Left ventricle myocardium superior (tissue), 1 donor: ENCODE measurements at regions not wholly inside any gene's neighbourhood (a gene's known extent, or its start where the extent isn't known, plus 50 kb on each side); places are given as distances from the start of the nearest gene placed in this dataset.
"Not testable (repeated sequence)": the region's sequence is repeated elsewhere in the genome, so short reads cannot be mapped to it uniquely, and the experiment has no call there.

Experiments
- ATAC-seq: fragments of 200-7000 bp; cut with Tn5 transposase; one replicate; pipeline ENCODE4 v1.9.1; 2020; ENCODE audit warnings: mild to moderate bottlenecking, moderate library complexity
- DNase-seq: peaks from one replicate; pipeline ENCODE4 v3.0.0-alpha.2; 2020
- intact Hi-C: fragments of 100-400 bp; cut with micrococcal nuclease; formaldehyde crosslinking; loops from one replicate; pipeline ENCODE4 v1.11.0; 2022
- donor health status: DM: no; HTN: yes; CAD: no; lungs with severe emphysema.

GRCh38 chr3:30309961-30310954 lies 296.1 kb upstream of the TGFBR2 start:
- intact Hi-C loops = loop anchor here (10.0 kb wide), 1 partner anchor 385 kb away; no protein-coding TSS in a partner anchor
- DNase-seq (no peak), ATAC-seq (peak; percentile 28)

GRCh38 chr3:30311781-30312180 lies 294.6 kb upstream of the TGFBR2 start:
- ATAC-seq (peak; percentile 43), DNase-seq (peak; percentile 70)
- intact Hi-C loops = loop anchor here (10.0 kb wide), 1 partner anchor 383 kb away; no protein-coding TSS in a partner anchor

- DNase-seq = no peak
- ATAC-seq = no peak
- intact Hi-C loops = loop anchor here (10.0 kb wide), 1 partner anchor 381 kb away; no protein-coding TSS in a partner anchor
These were observed 292.6 kb upstream of the TGFBR2 start for GRCh38 chr3:30313840-30314239.

GRCh38 chr3:30314757-30315325 lies 291.6 kb upstream of the TGFBR2 start:
- DNase-seq = no peak
- intact Hi-C loops = loop anchor here (10.0 kb wide), 1 partner anchor 380 kb away; no protein-coding TSS in a partner anchor
- ATAC-seq = peak; percentile 60

- DNase-seq (no peak), ATAC-seq (no peak)
- intact Hi-C loops = loop anchor here (10.0 kb wide), 1 partner anchor 379 kb away; no protein-coding TSS in a partner anchor
These were observed 291.0 kb upstream of the TGFBR2 start for GRCh38 chr3:30315447-30315846.

- no peak for DNase-seq
- no peak for ATAC-seq
- intact Hi-C loops = loop anchor here (10.0 kb wide), 1 partner anchor 377 kb away; no protein-coding TSS in a partner anchor
These were observed 288.8 kb upstream of the TGFBR2 start for GRCh38 chr3:30317561-30317960.

- DNase-seq (no peak), ATAC-seq (no peak)
- intact Hi-C loops = loop anchor here (10.0 kb wide), 1 partner anchor 377 kb away; no protein-coding TSS in a partner anchor
These were observed 288.3 kb upstream of the TGFBR2 start for GRCh38 chr3:30318110-30318509.

GRCh38 chr3:30319713-30320112 lies 286.7 kb upstream of the TGFBR2 start:
- intact Hi-C loops = loop anchor here (10.0 kb wide), 1 partner anchor 375 kb away; no protein-coding TSS in a partner anchor
- ATAC-seq (peak; percentile 73), DNase-seq (peak; percentile 30)

GRCh38 chr3:30320392-30320791 lies 286.0 kb upstream of the TGFBR2 start:
- intact Hi-C loops = no loop called here
- ATAC-seq (no peak), DNase-seq (no peak)

- ATAC-seq (no peak), DNase-seq (no peak)
- intact Hi-C loops = no loop called here
These were observed 285.3 kb upstream of the TGFBR2 start for GRCh38 chr3:30321065-30321464.

- DNase-seq, ATAC-seq, intact Hi-C loops: not testable (repeated sequence)
These were observed 282.8 kb upstream of the TGFBR2 start for GRCh38 chr3:30323649-30324048.

GRCh38 chr3:30324587-30324986 lies 281.8 kb upstream of the TGFBR2 start:
- intact Hi-C loops = no loop called here
- DNase-seq (no peak), ATAC-seq (peak; percentile 65)

- intact Hi-C loops, DNase-seq, ATAC-seq: not testable (repeated sequence)
These were observed 278.4 kb upstream of the TGFBR2 start for GRCh38 chr3:30327976-30328375.

GRCh38 chr3:30328935-30329334 lies 277.5 kb upstream of the TGFBR2 start:
- ATAC-seq, DNase-seq, intact Hi-C loops: not testable (repeated sequence)

GRCh38 chr3:30331519-30331918 lies 274.9 kb upstream of the TGFBR2 start:
- ATAC-seq (no peak), DNase-seq (no peak)
- intact Hi-C loops = no loop called here

GRCh38 chr3:30332196-30333021 lies 274.0 kb upstream of the TGFBR2 start:
- intact Hi-C loops = no loop called here
- ATAC-seq (no peak), DNase-seq (no peak)

GRCh38 chr3:30333143-30333542 lies 273.3 kb upstream of the TGFBR2 start:
- intact Hi-C loops = no loop called here
- ATAC-seq (no peak), DNase-seq (no peak)

GRCh38 chr3:30333903-30334302 lies 272.5 kb upstream of the TGFBR2 start:
- no peak for ATAC-seq
- intact Hi-C loops = no loop called here

GRCh38 chr3:30340500-30340899 lies 265.9 kb upstream of the TGFBR2 start:
- ATAC-seq = no peak
- no peak for DNase-seq
- intact Hi-C loops = no loop called here

More at GRCh38 chr3:30333903-30334302, 272.5 kb upstream of the TGFBR2 start:
- DNase-seq = no peak
